ENCODE measurements at regions not wholly inside any gene's neighbourhood (a gene's known extent, or its start where the extent isn't known, plus 50 kb on each side); places are given as distances from the start of the nearest gene placed in this dataset.
"Not testable (repeated sequence)": the region's sequence is repeated elsewhere in the genome, so short reads cannot be mapped to it uniquely, and the experiment has no call there.

DNA sequence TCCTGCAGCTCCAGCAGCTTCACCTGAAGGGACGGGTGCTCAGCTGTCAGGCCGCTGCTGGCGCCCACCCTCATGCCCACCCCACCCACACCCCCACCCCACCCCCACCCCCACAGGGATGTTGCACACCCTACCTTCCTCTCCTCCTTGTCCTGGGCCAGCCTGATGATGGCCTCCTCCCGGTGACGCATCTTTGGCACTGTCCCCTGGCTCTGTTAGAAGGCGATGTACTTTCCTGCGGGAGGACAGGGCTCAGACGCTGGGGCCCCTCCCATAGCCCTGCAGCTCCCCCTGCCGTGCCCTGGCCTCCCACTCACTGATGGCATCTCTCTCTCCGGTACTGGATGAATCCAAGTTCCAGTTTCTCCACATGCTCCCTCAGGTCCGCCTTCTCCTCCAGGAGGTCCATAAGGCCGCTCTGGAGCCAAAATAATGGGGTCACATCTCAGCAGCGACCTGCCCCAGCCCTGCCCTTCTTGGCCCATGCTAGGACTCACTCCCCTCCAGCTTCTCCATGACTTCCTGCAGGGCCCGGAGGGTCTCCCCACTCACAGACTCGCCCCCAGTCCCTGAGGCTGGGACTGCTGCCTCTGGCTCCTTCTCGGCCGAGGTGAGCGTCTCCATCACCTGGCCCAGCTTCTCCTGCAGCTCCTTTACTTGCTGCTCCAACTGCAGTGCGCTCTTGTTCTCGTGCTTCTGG, 55.2 kb downstream of the GOLGA8B start:
- DNase-seq: not testable (repeated sequence)

- not testable (repeated sequence) for DNase-seq
Measured at GRCh38 chr15:34527641-34528040, 55.8 kb downstream of the GOLGA8B start.

DNA sequence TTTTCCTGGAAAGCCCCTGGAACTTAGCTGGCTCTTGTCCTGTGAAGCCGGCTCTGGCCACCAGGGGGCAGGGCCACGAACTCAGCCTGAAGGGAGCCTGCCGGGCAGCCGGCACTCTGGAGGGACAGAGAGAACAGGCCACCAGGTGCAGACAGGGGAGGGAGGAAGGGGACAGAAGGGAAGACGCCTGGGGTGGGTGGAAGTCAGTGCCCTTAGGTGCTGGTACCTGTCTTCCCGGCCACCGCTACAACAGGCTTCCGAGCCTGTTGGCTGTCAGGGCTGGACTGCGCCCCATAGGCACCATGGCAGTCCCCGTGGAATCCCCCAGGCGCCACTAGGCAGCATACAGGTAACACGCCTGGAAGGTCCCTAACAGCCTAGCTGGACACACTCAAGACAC, 59.6 kb downstream of the GOLGA8B start:
- DNase-seq: not testable (repeated sequence)

GRCh38 chr15:34522601-34523000, 60.9 kb downstream of the GOLGA8B start:
- DNase-seq: not testable (repeated sequence)

- DNase-seq: not testable (repeated sequence)
Measured at GRCh38 chr15:34521802-34522485, 61.5 kb downstream of the GOLGA8B start.

- no peak for DNase-seq
Measured at GRCh38 chr15:34520566-34520965, 62.9 kb downstream of the GOLGA8B start.

GRCh38 chr15:34520010-34520409, 63.4 kb downstream of the GOLGA8B start:
- not testable (repeated sequence) for DNase-seq

- peak; percentile 0 to 27 (median 13) for DNase-seq
Measured at GRCh38 chr15:34514251-34514670, 69.2 kb downstream of the GOLGA8B start.

GRCh38 chr15:34512628-34513027, 70.8 kb downstream of the GOLGA8B start:
- DNase-seq: no peak

- no peak for DNase-seq
Measured at GRCh38 chr15:34501131-34501530, 63.5 kb upstream of the GOLGA8A start.

DNA sequence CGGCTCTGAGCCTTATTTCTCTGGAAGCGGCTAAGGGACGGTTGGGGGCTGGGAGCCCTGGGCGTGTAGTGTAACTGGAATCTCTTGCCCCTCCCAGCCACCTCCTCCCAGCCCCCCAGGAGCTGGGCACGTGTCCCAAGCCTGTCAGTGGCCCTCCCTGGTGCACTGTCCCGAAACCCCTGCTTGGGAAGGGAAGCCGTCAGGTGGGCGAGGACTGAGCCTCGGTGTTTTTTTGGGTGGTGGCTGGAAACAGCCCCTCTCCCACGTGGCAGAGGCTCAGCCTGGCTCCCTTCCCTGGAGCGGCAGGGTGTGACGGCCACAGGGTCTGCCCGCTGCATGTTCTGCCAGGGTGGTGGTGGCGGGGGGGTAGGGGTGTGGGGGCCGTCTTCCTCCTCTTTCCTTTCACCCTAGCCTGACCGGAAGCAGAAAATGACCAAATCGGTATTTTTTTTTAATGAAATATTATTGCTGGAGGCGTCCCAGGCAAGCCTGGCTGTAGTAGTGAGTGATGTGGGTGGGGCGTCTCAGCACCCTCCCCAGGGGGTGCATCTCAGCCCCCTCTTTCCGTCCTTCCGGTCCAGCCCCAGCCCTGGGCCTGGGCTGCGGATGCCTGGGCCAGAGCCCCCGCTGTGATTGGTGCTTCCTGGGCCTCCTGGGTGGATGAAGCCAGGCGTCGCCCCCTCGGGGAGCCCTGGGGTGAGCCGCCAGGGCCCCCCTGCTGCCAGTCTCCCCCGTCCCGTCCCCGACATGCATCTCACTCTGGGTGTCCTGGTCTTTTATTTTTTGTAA, 58.8 kb upstream of the GOLGA8A start:
- DNase-seq: no peak

- not testable (repeated sequence) for DNase-seq
Measured at GRCh38 chr15:34495707-34496106, 58.1 kb upstream of the GOLGA8A start.

DNA sequence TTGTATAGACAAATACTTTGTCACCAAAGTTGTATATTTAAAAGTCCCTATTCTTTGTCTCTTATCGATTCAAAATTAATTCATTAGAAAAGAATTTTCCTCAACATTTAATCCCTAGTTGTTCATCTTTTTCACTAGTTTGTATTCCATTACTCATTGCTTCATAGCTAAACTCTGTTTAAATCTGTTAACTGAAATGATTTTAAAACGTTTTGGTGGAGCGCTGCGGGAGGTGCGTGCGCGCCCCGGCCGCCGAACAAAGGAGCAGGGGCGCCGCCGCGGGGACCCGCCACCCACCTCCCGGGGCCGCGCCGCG, 56.4 kb upstream of the GOLGA8A start:
- DNase-seq: no peak

- no peak for DNase-seq
Measured at GRCh38 chr15:34493001-34493400, 55.4 kb upstream of the GOLGA8A start.

- DNase-seq: not testable (repeated sequence)
Measured at GRCh38 chr15:34491488-34491887, 53.9 kb upstream of the GOLGA8A start.

GRCh38 chr15:34490417-34491193, 53.0 kb upstream of the GOLGA8A start:
- DNase-seq: no peak

GRCh38 chr15:34488973-34489959, 51.7 kb upstream of the GOLGA8A start:
- DNase-seq: not testable (repeated sequence)

Data from suppressor macrophage (primary cell).